ENCODE measurements at regions not wholly inside any gene's neighbourhood (a gene's known extent, or its start where the extent isn't known, plus 50 kb on each side); places are given as distances from the start of the nearest gene placed in this dataset.
"Not testable (repeated sequence)": the region's sequence is repeated elsewhere in the genome, so short reads cannot be mapped to it uniquely, and the experiment has no call there.

GRCh38 chr5:62777081-62777480, 198.5 kb downstream of the LRRC70 start:
- not testable (repeated sequence) for DNase-seq

- not testable (repeated sequence) for DNase-seq
These were observed 198.0 kb downstream of the LRRC70 start for GRCh38 chr5:62776592-62776991.

GRCh38 chr5:62773460-62773859, 194.8 kb downstream of the LRRC70 start:
- no peak for DNase-seq

GRCh38 chr5:62771341-62771740, 192.7 kb downstream of the LRRC70 start:
- peak; percentile 34 for DNase-seq

GRCh38 chr5:62767650-62768049, 189.0 kb downstream of the LRRC70 start:
- DNase-seq, result no peak

- no peak for DNase-seq
These were observed 188.5 kb downstream of the LRRC70 start for GRCh38 chr5:62767077-62767476.

- no peak for DNase-seq
These were observed 183.9 kb downstream of the LRRC70 start for GRCh38 chr5:62762503-62762902.

GRCh38 chr5:62757686-62758085, 179.1 kb downstream of the LRRC70 start:
- DNase-seq, result not testable (repeated sequence)

GRCh38 chr5:62752998-62753367, 174.4 kb downstream of the LRRC70 start:
- not testable (repeated sequence) for DNase-seq

GRCh38 chr5:62752056-62752997, 173.7 kb downstream of the LRRC70 start:
- not testable (repeated sequence) for DNase-seq

- DNase-seq, result no peak
These were observed 163.6 kb downstream of the LRRC70 start for GRCh38 chr5:62742207-62742606.

- no peak for DNase-seq
These were observed 163.1 kb downstream of the LRRC70 start for GRCh38 chr5:62741761-62742160.

GRCh38 chr5:62737766-62738165, 159.1 kb downstream of the LRRC70 start:
- DNase-seq, result no peak

- no peak for DNase-seq
These were observed 154.1 kb downstream of the LRRC70 start for GRCh38 chr5:62732677-62733121.

- DNase-seq, result no peak
These were observed 152.4 kb downstream of the LRRC70 start for GRCh38 chr5:62731022-62731421.

- no peak for DNase-seq
These were observed 151.1 kb downstream of the LRRC70 start for GRCh38 chr5:62729675-62730074.

- DNase-seq, result no peak
These were observed 149.2 kb downstream of the LRRC70 start for GRCh38 chr5:62727861-62728260.

GRCh38 chr5:62727184-62727583, 148.6 kb downstream of the LRRC70 start:
- DNase-seq, result no peak

GRCh38 chr5:62722360-62722759, 143.7 kb downstream of the LRRC70 start:
- DNase-seq, result no peak

- DNase-seq, result peak; percentile 63
These were observed 141.4 kb downstream of the LRRC70 start for GRCh38 chr5:62720031-62720441.

GRCh38 chr5:62719061-62719720, 140.6 kb downstream of the LRRC70 start:
- no peak for DNase-seq

- DNase-seq, result no peak
These were observed 139.7 kb downstream of the LRRC70 start for GRCh38 chr5:62718324-62718723.

- no peak for DNase-seq
These were observed 138.8 kb downstream of the LRRC70 start for GRCh38 chr5:62717301-62717933.

Data from left kidney (tissue), 1 donor.